ENCODE measurements at regions not wholly inside any gene's neighbourhood (a gene's known extent, or its start where the extent isn't known, plus 50 kb on each side); places are given as distances from the start of the nearest gene placed in this dataset.

DNA sequence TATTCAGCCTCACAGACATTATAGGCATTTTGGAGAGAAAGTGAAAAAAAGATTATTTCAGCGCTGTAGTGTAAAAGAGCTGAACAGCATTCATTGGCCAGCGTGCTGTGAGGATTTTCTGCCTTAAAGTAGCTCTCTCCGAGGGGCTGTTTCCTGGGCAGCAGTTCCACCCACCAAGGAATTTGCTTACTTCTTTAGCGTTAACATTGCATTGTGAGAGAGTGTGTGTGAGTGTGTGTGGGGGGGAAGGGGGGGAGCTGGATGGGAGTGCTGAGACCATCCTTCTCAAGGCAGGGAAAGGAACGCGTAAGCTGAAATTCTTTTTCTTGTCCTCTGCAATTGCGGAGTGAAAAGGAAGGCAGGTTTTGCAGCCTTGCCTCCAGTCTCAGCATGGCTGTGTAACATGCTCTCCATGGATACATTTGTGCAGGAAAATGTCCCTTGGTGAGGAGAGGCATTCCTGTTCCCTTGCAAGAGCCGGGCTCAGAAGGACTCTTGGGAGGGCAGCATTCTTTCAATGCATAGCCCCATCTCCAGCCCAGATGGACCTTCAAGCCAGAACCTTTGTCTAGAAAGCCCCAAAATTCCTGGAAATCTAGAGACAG, 159.9 kb upstream of the NAV2 start:
- Mint-ChIP-seq H3K27me3 (ENCODE audit: low read depth) (peaks cover 18% of the 10 kb centered on the region), H3K4me3 (ENCODE audit: unreplicated experiment) (no peak overlapping the region), H3K27ac (ENCODE audit: unreplicated experiment) (no peak overlapping the region)

GRCh38 chr11:19552161-19552560, 160.5 kb upstream of the NAV2 start:
- Mint-ChIP-seq H3K36me3 (ENCODE audit: low read depth) (no peaks in the 10 kb centered on the region), H3K27me3 (ENCODE audit: low read depth) (peaks cover 23% of the 10 kb centered on the region), H3K4me3 (ENCODE audit: unreplicated experiment) (no peak overlapping the region), H3K27ac (ENCODE audit: unreplicated experiment) (no peak overlapping the region), H3K9me3 (ENCODE audit: low read depth) (no peaks in the 10 kb centered on the region), H3K4me1 (ENCODE audit: low read depth) (peaks cover 2% of the 10 kb centered on the region)
- TF ChIP-seq CTCF (IDR thresholded peaks at IDR 0.05) = no peak
- DNase-seq (ENCODE audit: low spot score) = no peak

More for the DNA sequence above, 159.9 kb upstream of the NAV2 start:
- H3K4me1 Mint-ChIP-seq (ENCODE audit: low read depth) = peaks cover 2% of the 10 kb centered on the region
- no peak for DNase-seq (ENCODE audit: low spot score)
- no peaks in the 10 kb centered on the region for H3K9me3 Mint-ChIP-seq (ENCODE audit: low read depth)
- no peaks in the 10 kb centered on the region for H3K36me3 Mint-ChIP-seq (ENCODE audit: low read depth)
- TF ChIP-seq CTCF (IDR thresholded peaks at IDR 0.05) = no peak

DNA sequence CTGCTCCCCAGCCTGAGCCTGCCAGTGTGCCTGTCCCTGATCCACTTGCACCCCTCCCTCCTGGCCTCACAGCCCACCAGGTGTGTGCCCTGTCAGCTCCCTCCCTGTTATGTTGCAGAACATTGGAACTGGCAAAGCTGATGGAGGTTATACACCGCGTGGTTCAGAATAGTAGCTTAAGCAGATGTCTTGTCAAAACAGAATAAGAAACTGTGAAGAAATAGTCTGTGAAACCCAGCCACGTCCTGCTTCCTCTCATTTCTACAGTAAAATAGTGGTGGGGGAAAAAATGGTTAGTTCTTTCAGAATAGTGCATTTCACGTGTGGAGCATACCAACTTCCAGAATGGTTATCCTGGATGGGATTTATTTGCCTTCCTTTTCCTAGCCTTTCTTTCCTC, 161.2 kb upstream of the NAV2 start:
- no peak for TF ChIP-seq CTCF (IDR thresholded peaks at IDR 0.05)
- Mint-ChIP-seq H3K9me3 (ENCODE audit: low read depth) (no peaks in the 10 kb centered on the region), H3K27me3 (ENCODE audit: low read depth) (peaks cover 25% of the 10 kb centered on the region), H3K4me3 (ENCODE audit: unreplicated experiment) (no peak overlapping the region), H3K36me3 (ENCODE audit: low read depth) (no peaks in the 10 kb centered on the region), H3K4me1 (ENCODE audit: low read depth) (peaks cover 2% of the 10 kb centered on the region), H3K27ac (ENCODE audit: unreplicated experiment) (no peak overlapping the region)
- DNase-seq (ENCODE audit: low spot score) = no peak

DNA sequence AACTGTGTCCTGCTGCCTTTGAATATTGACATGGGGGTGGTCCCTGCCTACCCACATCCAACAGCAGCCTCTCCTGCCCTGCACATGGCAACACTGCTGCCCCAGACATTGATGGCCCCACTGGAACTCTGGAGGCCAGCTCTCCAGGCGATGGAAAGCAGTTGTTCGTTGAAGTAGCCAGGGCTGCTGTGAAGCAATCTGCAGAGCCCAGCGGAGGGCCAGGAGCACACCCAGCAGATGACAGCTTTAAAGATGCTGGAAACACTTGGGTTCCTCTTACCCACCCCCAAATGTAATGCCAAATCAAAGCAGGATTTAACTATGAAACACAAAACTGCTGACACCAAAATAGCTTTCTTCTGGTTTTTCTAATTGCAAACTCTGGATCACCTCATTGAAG, 165.6 kb upstream of the NAV2 start:
- H3K27ac Mint-ChIP-seq (ENCODE audit: unreplicated experiment) = no peak overlapping the region
- TF ChIP-seq CTCF (IDR thresholded peaks at IDR 0.05) = no peak

DNA sequence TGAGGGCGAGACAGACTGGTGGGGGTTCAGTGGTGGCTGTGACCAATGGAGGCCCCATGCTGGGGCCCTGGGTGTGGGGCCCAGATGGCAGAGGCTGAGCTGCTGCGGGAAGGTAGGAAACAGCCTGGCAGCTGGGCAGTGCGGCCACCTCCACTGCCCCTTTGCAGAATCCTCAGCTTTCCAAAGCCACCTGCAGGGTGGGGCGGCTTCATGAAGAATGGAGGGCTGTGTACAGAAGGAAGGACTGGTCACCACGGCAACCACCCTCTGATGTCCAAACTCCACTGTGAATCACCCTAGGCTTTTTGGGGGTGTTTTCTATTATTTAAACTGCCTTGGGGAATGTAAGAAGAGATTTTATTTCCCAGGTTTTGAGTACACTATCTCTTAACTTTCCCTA, 166.3 kb upstream of the NAV2 start:
- peaks cover 43% of the 10 kb centered on the region for H3K27me3 Mint-ChIP-seq (ENCODE audit: low read depth)
- H3K4me1 Mint-ChIP-seq (ENCODE audit: low read depth) = no peaks in the 10 kb centered on the region
- no peak overlapping the region for H3K27ac Mint-ChIP-seq (ENCODE audit: unreplicated experiment)
- no peak for DNase-seq (ENCODE audit: low spot score)
- no peaks in the 10 kb centered on the region for H3K36me3 Mint-ChIP-seq (ENCODE audit: low read depth)
- TF ChIP-seq CTCF (IDR thresholded peaks at IDR 0.05) = no peak
- H3K4me3 Mint-ChIP-seq (ENCODE audit: unreplicated experiment) = no peak overlapping the region
- no peaks in the 10 kb centered on the region for H3K9me3 Mint-ChIP-seq (ENCODE audit: low read depth)

More for the DNA sequence above, 165.6 kb upstream of the NAV2 start:
- H3K4me1 Mint-ChIP-seq (ENCODE audit: low read depth) = no peaks in the 10 kb centered on the region
- H3K36me3 Mint-ChIP-seq (ENCODE audit: low read depth) = no peaks in the 10 kb centered on the region
- no peak overlapping the region for H3K4me3 Mint-ChIP-seq (ENCODE audit: unreplicated experiment)
- H3K9me3 Mint-ChIP-seq (ENCODE audit: low read depth) = no peaks in the 10 kb centered on the region
- peaks cover 43% of the 10 kb centered on the region for H3K27me3 Mint-ChIP-seq (ENCODE audit: low read depth)
- DNase-seq (ENCODE audit: low spot score) = no peak

Measured in chondrocyte (in vitro differentiated cells).